ENCODE measurements at regions not wholly inside any gene's neighbourhood (a gene's known extent, or its start where the extent isn't known, plus 50 kb on each side); places are given as distances from the start of the nearest gene placed in this dataset.

GRCh38 chr5:158514319-158514985, 585.3 kb downstream of the EBF1 start:
- intact Hi-C loops (cut with micrococcal nuclease; ENCODE audit: unreplicated experiment) (no loop called here), in situ Hi-C loops (cut with HindIII; ENCODE audit: extremely low pct_ligation_motif_present, low pct_unique_long_range_greater_than_20kb) (no loop called here)
- Histone ChIP-seq H3K4me1 (ENCODE audit: insufficient read depth, low read length) (peaks cover 10% of the 10 kb centered on the region), H2AFZ (ENCODE audit: low read length) (no peak overlapping the region), H3K9ac (ENCODE audit: insufficient read depth, low read depth, low read length) (no peak overlapping the region), H3K4me3 (replicated peaks in 1 of 3; ENCODE audit: insufficient read depth in 1 of 3, low read depth in 2 of 3, low read length in 3 of 3) (no peak overlapping the region), H3K36me3 (replicated peaks in 1 of 2; ENCODE audit: control insufficient read depth in 1 of 2, insufficient read depth in 2 of 2, low read length in 2 of 2) (no peaks in the 10 kb centered on the region), H3K4me2 (ENCODE audit: low read depth, low read length) (no peak overlapping the region), H3K27ac (ENCODE audit: extremely low read length, insufficient read depth, low read length) (no peak overlapping the region), H3K27me3 (ENCODE audit: control insufficient read depth in 1 of 2, insufficient read depth in 2 of 2, low read length in 2 of 2) (no peaks in the 10 kb centered on the region), H4K20me1 (ENCODE audit: insufficient read depth, low read length) (no peaks in the 10 kb centered on the region), H3K79me2 (ENCODE audit: insufficient read depth, low read length) (no peaks in the 10 kb centered on the region), H3K9me3 (ENCODE audit: low read length) (peaks cover 6% of the 10 kb centered on the region; the same call in 1 of the 2 replicates)
- no peak for TF ChIP-seq PLRG1 (conservative IDR thresholded peaks at IDR 0.05)
- TF ChIP-seq CCAR2 (optimal IDR thresholded peaks at IDR 0.05; ENCODE audit: low read depth, low read length) = no peak
- TF ChIP-seq TBL1XR1 (IDR thresholded peaks at IDR 0.05; ENCODE audit: borderline replicate concordance, low read length, partially characterized antibody) = no peak
- no peak for TF ChIP-seq ZNF446 (CRISPR knock-in tag; IDR thresholded peaks at IDR 0.05)
- no peak for TF ChIP-seq KLF12 (CRISPR knock-in tag; IDR thresholded peaks at IDR 0.05; ENCODE audit: borderline replicate concordance)
- TF ChIP-seq ZBTB26 (CRISPR knock-in tag; IDR thresholded peaks at IDR 0.05; ENCODE audit: borderline replicate concordance) = no peak
- TF ChIP-seq ARNT (IDR thresholded peaks at IDR 0.05) = no peak
- no peak for TF ChIP-seq ZNF326 (CRISPR knock-in tag; IDR thresholded peaks at IDR 0.05; ENCODE audit: borderline replicate concordance)
- no peak for TF ChIP-seq ISL2 (CRISPR knock-in tag; IDR thresholded peaks at IDR 0.05)
- TF ChIP-seq ARID4A (CRISPR knock-in tag; IDR thresholded peaks at IDR 0.05; ENCODE audit: borderline replicate concordance) = no peak
- 10% methylated on average over 1 of the region's 1 CpG for WGBS (ENCODE audit: low lambda C conversion rate)
- CTCF ChIA-PET (ENCODE audit: low intra/inter-chr PET ratio, low total read pairs) = no interaction called here
- FAIRE-seq (no peak), ATAC-seq (no peak), DNase-seq (ENCODE audit: low spot score) (no peak)
- BruUV-seq (replicated peaks) = no TSS peak
- POLR2A ChIA-PET = no interaction called here
